Glomerular visceral epithelial cell (primary cell): ENCODE measurements at regions not wholly inside any gene's neighbourhood (a gene's known extent, or its start where the extent isn't known, plus 50 kb on each side); places are given as distances from the start of the nearest gene placed in this dataset.

Experiments used
- DNase-seq: peaks from one replicate; pipeline ENCODE4 v3.0.0-alpha.2; 2016; ENCODE audit errors: extremely low spot score

- no peak for DNase-seq
These were observed 165.3 kb downstream of the RNF152 start for GRCh38 chr18:61727241-61728193.

- no peak for DNase-seq
These were observed 168.3 kb downstream of the RNF152 start for GRCh38 chr18:61724532-61724931.

GRCh38 chr18:61722247-61722646, 170.6 kb downstream of the RNF152 start:
- DNase-seq = no peak

GRCh38 chr18:61720496-61720895, 172.3 kb downstream of the RNF152 start:
- no peak for DNase-seq

GRCh38 chr18:61719671-61720070, 173.1 kb downstream of the RNF152 start:
- DNase-seq = no peak

GRCh38 chr18:61718944-61719343, 173.9 kb downstream of the RNF152 start:
- no peak for DNase-seq

- DNase-seq = no peak
These were observed 178.4 kb downstream of the RNF152 start for GRCh38 chr18:61714421-61714820.

- DNase-seq = no peak
These were observed 179.3 kb downstream of the RNF152 start for GRCh38 chr18:61713502-61713901.

GRCh38 chr18:61710082-61710620, 182.7 kb downstream of the RNF152 start:
- DNase-seq = no peak

GRCh38 chr18:61706276-61706915, 186.4 kb downstream of the RNF152 start:
- DNase-seq = no peak

- no peak for DNase-seq
These were observed 189.3 kb downstream of the RNF152 start for GRCh38 chr18:61703508-61703907.

GRCh38 chr18:61702007-61702406, 190.8 kb downstream of the RNF152 start:
- no peak for DNase-seq

GRCh38 chr18:61699397-61700110, 193.3 kb downstream of the RNF152 start:
- DNase-seq = no peak

GRCh38 chr18:61697306-61697909, 195.4 kb downstream of the RNF152 start:
- DNase-seq = no peak

- no peak for DNase-seq
These were observed 198.6 kb downstream of the RNF152 start for GRCh38 chr18:61694236-61694635.

- peak; percentile 5 for DNase-seq
These were observed 202.2 kb downstream of the RNF152 start for GRCh38 chr18:61690418-61691138.

- DNase-seq = no peak
These were observed 205.5 kb downstream of the RNF152 start for GRCh38 chr18:61687317-61687716.

- DNase-seq = no peak
These were observed 209.0 kb downstream of the RNF152 start for GRCh38 chr18:61683856-61684255.

GRCh38 chr18:61681065-61681464, 211.7 kb downstream of the RNF152 start:
- no peak for DNase-seq

GRCh38 chr18:61679836-61680235, 213.0 kb downstream of the RNF152 start:
- DNase-seq = no peak

- DNase-seq = no peak
These were observed 215.3 kb downstream of the RNF152 start for GRCh38 chr18:61677435-61677970.
